MM.1S (cell line): ENCODE measurements at regions not wholly inside any gene's neighbourhood (a gene's known extent, or its start where the extent isn't known, plus 50 kb on each side); places are given as distances from the start of the nearest gene placed in this dataset.

ENCODE experiments used
- CTCF ChIP-seq: fragments of 300-600 bp; sonication (generic); IDR thresholded peaks from 2 replicates; pipeline ENCODE4 v1.5.1; 2016; ENCODE audit warnings: antibody characterized with exemption, low read length, mixed read lengths
- EZH2phosphoT487 ChIP-seq: fragments of 300-600 bp; sonication (generic); IDR thresholded peaks from 2 replicates; pipeline ENCODE4 v1.6.1; 2018; ENCODE audit warnings: antibody characterized with exemption, low read length

- TF ChIP-seq EZH2phosphoT487 (no peak), CTCF (no peak)
Measured at GRCh38 chr3:164883171-164883570, 195.1 kb downstream of the SI start.
